Activated naive CD8-positive, alpha-beta T cell treated with anti-CD3 and anti-CD28 coated beads for 36 hours (primary cell): ENCODE measurements at regions not wholly inside any gene's neighbourhood (a gene's known extent, or its start where the extent isn't known, plus 50 kb on each side); places are given as distances from the start of the nearest gene placed in this dataset.
"Not testable (repeated sequence)": the region's sequence is repeated elsewhere in the genome, so short reads cannot be mapped to it uniquely, and the experiment has no call there.

Source experiments
- DNase-seq: peaks from one replicate; pipeline ENCODE4 v3.0.0; 2021
- H3K27ac Mint-ChIP-seq: one replicate; pipeline ENCODE4 v1.8.0; 2022; ENCODE audit warnings: mild to moderate bottlenecking, moderate library complexity, mixed read lengths
- H3K27me3 Mint-ChIP-seq: one replicate; pipeline ENCODE4 v1.8.0; 2022; ENCODE audit warnings: mild to moderate bottlenecking, mixed read lengths
- H3K36me3 Mint-ChIP-seq: one replicate; pipeline ENCODE4 v1.8.0; 2021; ENCODE audit warnings: mild to moderate bottlenecking, mixed read lengths
- H3K4me1 Mint-ChIP-seq: one replicate; pipeline ENCODE4 v1.8.0; 2021; ENCODE audit warnings: mixed read lengths
- H3K4me3 Mint-ChIP-seq: one replicate; pipeline ENCODE4 v1.8.0; 2022; ENCODE audit warnings: mild to moderate bottlenecking, moderate library complexity, mixed read lengths
- H3K9me3 Mint-ChIP-seq: one replicate; pipeline ENCODE4 v1.8.0; 2022; ENCODE audit warnings: mixed read lengths

DNA sequence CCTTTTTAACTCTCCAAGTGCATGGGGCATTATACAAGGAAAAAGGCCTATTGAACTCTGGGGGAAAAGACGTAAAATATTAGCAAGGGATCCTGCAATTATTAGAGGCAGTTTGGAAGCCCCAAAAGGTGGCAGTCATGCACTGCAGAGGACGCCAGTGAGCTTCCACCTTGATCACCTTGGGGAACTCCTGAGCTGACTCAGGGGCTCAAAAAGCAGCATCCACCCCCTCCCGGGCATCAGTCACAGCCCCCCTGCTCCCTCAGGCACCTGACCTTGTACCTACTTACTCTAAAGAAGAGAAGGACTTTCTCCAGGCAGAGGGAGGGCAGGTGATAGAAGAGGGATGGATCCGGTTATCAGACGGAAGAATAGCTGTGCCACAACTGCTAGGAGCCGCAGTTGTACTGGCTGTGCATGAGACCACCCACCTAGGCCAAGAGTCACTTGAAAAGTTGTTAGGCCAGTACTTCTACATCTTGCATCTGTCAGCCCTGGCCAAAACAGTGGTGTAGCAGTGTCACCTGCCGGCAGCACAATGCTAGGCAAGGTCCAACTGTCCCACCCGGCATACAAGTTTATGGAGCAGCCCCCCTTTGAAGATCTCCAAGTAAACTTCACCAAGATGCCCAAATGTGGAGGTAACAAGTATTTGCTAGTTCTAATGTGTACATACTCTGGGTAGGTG lies 601.6 kb downstream of the UQCRFS1 start:
- not testable (repeated sequence) for H3K4me1 Mint-ChIP-seq, H3K27ac Mint-ChIP-seq, H3K27me3 Mint-ChIP-seq, H3K4me3 Mint-ChIP-seq, DNase-seq, H3K36me3 Mint-ChIP-seq
- peaks cover 23% of the 10 kb centered on the region for H3K9me3 Mint-ChIP-seq

DNA sequence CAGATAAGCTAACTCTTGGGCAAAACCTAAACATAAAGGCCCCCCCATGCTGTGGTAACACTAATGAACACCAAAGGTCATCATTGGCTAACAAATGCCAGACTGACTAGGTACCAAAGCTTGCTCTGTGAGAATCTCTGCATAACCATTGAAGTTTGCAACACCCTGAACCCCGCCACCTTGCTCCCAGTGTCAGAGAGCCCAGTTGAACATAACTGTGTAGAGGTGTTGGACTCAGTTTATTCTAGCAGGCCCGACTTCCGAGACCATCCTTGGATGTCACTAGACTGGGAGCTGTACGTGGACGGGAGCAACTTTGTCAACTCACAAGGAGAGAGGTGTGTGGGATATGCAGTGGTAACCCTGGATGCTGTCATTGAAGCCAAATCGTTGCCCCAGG lies 602.2 kb downstream of the UQCRFS1 start:
- Mint-ChIP-seq H3K9me3 (peaks cover 26% of the 10 kb centered on the region), H3K36me3 (no peaks in the 10 kb centered on the region), H3K4me1 (no peaks in the 10 kb centered on the region), H3K27me3 (no peaks in the 10 kb centered on the region), H3K4me3 (no peak overlapping the region), H3K27ac (no peak overlapping the region)
- no peak for DNase-seq

DNA sequence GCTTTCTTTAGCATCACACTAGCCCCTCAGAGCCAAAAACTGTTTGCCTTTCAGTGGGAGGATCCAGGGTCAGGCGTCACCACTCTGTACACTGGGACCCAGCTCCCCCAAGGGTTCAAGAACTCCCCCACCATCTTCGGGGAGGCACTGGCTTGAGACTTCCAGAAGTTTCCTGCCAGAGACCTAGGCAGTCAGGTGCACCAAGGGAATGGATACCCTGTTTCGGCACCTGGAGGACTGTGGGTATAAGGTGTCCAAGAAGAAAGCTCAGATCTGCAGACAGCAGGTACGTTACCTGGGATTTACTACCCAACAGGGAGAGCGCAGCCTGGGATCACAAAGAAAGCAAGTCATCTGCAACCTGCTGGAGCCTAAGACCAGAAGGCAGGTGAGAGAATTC lies 603.0 kb downstream of the UQCRFS1 start:
- DNase-seq: no peak
- Mint-ChIP-seq H3K27me3 (no peaks in the 10 kb centered on the region), H3K9me3 (peaks cover 22% of the 10 kb centered on the region), H3K4me3 (no peak overlapping the region), H3K4me1 (no peaks in the 10 kb centered on the region), H3K36me3 (no peaks in the 10 kb centered on the region), H3K27ac (no peak overlapping the region)

DNA sequence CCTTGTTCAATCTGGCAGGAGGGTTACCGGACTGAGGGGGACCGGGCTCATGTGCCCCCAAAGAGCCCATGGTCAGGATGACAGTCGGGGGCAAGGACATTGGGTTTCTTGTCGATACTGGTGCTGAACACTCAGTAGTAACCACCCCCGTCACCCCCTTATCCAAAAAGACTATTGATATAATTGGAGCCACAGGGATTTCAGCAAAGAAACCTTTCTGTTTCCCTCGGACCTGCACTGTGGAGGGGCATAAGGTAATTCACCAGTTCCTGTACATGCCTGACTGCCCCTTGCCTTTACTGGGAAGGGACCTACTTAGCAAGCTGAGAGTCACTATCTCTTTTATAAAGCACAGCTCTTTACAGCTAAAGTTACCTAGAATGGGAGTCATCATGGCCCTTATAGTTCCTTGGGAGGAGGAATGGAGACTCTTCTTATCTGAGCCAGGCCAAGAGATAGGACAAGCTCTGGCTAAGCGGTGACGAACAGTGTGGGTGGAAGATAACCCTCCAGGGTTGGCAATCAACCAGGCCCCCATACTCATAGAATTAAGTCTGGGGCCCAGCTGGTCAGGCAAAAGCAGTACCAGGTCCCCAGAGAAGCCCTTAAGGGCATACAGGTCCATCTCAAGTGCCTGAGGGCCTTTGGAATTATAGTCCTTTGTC lies 603.7 kb downstream of the UQCRFS1 start:
- no peaks in the 10 kb centered on the region for H3K27me3 Mint-ChIP-seq
- DNase-seq: no peak
- H3K4me1 Mint-ChIP-seq: no peaks in the 10 kb centered on the region
- peaks cover 15% of the 10 kb centered on the region for H3K9me3 Mint-ChIP-seq
- no peaks in the 10 kb centered on the region for H3K36me3 Mint-ChIP-seq
- no peak overlapping the region for H3K27ac Mint-ChIP-seq
- H3K4me3 Mint-ChIP-seq: no peak overlapping the region

DNA sequence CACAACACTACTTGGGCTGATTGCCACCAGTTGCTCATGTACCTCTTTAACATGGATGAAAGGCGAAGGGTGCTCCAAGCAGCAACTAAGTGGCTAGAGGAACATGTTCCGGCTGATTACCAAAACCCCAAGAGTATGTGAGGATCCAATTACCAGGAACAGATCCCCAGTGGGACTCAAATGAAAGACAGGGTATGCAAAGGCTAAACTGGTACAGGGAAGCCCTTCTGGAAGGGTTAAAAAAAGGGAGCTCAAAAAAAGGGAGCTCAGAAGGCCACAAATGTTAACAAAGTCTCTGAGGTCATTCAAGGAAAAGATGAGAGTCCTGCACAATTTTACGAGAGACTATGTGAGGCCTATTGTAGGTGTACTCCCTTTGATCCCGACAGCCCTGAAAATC lies 604.7 kb downstream of the UQCRFS1 start:
- no peaks in the 10 kb centered on the region for H3K4me1 Mint-ChIP-seq
- no peaks in the 10 kb centered on the region for H3K36me3 Mint-ChIP-seq
- DNase-seq: no peak
- no peak overlapping the region for H3K4me3 Mint-ChIP-seq
- peaks cover 15% of the 10 kb centered on the region for H3K9me3 Mint-ChIP-seq
- no peak overlapping the region for H3K27ac Mint-ChIP-seq
- H3K27me3 Mint-ChIP-seq: no peaks in the 10 kb centered on the region

DNA sequence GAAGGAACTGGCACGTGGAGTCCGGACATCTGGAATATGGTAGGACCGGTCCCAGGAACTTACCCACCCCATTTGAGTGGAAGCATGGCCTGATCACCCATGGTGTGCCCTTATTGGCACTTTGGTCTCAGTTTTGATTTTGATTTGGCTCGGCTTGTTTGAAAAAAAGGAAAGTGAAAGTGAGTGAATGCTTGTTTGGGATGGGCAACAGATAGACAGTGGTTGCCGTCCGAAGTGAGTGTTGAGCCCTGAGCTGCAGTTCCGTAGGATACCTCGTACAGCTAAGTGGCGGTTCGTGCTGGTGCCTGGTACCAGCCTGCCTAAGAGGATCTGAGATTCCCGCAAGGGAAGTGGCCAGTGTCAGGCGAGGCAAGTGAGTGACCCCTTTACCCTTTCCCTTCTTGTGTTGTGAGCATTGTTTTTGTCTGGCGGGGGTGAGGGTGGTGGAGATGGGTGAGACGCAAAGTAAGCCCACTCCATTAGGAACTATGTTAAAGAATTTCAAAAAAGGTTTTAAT lies 605.8 kb downstream of the UQCRFS1 start:
- H3K4me1 Mint-ChIP-seq: no peaks in the 10 kb centered on the region
- no peaks in the 10 kb centered on the region for H3K27me3 Mint-ChIP-seq
- H3K9me3 Mint-ChIP-seq: peaks cover 15% of the 10 kb centered on the region

DNA sequence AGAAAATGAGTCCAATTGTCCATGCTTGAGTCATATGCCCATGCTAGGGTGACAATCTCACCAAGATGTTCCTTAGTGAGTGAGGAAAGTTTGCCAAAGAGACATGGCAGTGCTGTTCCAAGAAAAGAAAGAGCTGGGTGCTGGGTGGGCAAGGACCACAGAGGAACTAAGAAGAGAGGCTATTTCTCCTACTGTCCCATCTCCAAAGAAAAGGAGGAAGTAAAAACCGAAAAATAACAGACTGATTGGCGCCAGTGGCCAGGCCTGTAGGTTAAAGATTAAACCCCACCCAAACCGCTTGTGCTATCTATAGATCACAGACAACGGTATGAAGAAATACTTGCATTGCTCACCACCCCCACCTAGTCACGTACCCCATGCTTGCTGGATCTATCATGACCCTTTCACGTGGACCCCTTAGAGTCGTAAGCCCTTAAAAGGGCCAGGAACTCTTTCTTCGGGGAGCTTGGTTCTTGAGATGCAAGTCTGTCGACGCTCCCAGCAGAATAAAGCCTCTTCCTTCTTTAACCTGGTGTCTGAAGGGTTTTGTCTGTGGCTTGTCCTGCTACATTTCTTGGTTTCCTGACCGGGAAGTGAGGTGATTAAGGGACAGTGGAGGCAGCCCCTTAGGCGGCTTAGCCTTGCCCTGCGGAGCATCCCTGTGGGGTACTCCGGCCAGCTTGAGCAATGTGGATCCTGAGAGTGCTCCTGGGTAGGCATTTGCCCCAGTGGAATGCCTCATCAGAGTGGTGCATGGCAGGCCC lies 606.5 kb downstream of the UQCRFS1 start:
- Mint-ChIP-seq H3K27ac (no peak overlapping the region), H3K4me1 (no peaks in the 10 kb centered on the region), H3K36me3 (no peaks in the 10 kb centered on the region), H3K4me3 (no peak overlapping the region), H3K27me3 (no peaks in the 10 kb centered on the region), H3K9me3 (peaks cover 15% of the 10 kb centered on the region)
- no peak for DNase-seq

More for the DNA sequence above, 605.8 kb downstream of the UQCRFS1 start:
- Mint-ChIP-seq H3K27ac (no peak overlapping the region), H3K36me3 (no peaks in the 10 kb centered on the region), H3K4me3 (no peak overlapping the region)
- DNase-seq: no peak

DNA sequence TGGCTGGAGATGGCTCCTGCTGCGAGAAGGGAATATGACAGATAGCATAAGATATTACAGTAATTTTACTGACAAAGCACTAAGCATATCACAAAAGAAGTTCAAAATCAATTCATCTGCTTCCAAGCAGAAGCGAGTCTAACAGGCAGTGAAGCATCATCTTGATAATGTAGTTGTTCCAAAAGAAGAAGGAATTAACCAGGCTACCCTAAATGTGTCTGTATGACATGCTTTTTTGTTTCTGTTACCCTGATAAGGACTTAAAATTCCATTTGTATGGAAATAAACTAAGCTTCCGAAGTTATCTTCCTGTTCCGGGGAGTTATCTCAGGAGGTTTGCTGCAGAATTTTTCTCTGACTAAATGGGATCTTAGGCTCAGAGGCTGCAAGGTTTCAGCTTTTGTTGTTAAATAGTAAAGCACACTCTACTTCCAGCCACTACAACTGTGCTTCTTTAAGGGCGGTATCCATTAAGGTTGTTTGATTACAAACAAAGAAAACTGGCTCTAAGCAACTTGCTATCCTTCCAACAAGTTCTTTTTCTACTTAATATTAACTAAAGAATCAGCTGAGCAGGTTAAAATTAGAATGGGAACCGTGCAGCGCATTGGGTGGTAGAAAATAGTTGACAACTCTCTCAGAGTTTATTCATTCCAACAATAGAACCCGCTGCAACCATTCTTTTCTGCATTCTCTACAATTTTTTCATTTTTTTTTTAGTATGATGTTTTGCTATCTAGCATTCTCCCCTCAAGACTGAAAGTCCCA lies 607.3 kb downstream of the UQCRFS1 start:
- DNase-seq: no peak
- Mint-ChIP-seq H3K4me3 (no peak overlapping the region), H3K27ac (no peak overlapping the region), H3K9me3 (peaks cover 15% of the 10 kb centered on the region), H3K4me1 (no peaks in the 10 kb centered on the region), H3K36me3 (no peaks in the 10 kb centered on the region), H3K27me3 (no peaks in the 10 kb centered on the region)

DNA sequence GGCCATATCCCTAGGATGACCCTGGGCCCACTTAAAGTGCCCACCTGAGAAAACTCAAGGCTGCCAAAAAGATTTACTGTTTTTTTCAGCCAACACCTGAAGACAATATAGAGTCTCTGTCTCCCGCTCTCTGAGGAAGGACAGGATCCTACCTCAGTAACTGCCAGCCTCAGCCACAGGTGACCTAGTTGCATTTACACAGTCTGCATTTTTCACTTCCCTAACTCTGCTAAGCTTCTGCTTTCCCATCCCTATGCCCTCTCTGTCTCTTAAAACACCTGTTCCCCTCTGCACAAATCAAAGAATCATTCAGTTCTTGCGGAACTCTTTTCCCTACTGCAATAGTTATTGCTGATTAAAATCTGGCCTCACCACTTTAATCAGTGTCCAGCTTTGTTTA lies 609.5 kb downstream of the UQCRFS1 start:
- peaks cover 15% of the 10 kb centered on the region for H3K9me3 Mint-ChIP-seq
- no peak overlapping the region for H3K4me3 Mint-ChIP-seq
- DNase-seq: no peak
- H3K36me3 Mint-ChIP-seq: no peaks in the 10 kb centered on the region
- no peaks in the 10 kb centered on the region for H3K4me1 Mint-ChIP-seq
- no peaks in the 10 kb centered on the region for H3K27me3 Mint-ChIP-seq
- no peak overlapping the region for H3K27ac Mint-ChIP-seq

DNA sequence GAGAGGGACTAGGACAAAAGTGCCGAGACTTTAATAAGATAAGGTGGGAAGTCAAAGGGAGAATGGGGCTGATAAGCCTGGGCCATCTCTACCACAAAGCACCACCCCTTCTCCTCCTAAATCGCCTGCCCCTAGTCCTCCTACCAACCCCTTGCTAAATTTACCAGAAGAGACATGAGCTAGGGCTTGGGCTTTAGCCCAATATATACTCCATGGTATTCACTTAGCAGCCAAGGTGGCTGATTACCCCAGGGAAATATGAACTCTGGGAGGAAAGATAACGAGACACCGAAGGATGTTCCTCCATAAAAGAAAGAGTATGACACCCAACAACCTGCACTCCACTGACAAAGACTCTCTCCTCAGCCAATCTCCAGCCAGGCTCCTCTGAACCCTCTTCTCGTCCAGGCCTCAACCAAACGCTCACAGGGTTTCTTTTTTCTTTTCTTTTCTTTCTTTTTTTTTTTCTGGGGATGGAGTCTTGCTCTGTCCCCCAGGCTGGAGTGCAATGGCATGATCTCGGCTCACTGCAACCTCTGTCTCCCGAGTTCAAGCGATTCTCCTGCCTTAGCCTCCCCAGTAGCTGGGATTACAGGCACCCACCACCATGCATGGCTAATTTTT lies 610.2 kb downstream of the UQCRFS1 start:
- Mint-ChIP-seq H3K36me3 (no peaks in the 10 kb centered on the region), H3K27me3 (no peaks in the 10 kb centered on the region)

DNA sequence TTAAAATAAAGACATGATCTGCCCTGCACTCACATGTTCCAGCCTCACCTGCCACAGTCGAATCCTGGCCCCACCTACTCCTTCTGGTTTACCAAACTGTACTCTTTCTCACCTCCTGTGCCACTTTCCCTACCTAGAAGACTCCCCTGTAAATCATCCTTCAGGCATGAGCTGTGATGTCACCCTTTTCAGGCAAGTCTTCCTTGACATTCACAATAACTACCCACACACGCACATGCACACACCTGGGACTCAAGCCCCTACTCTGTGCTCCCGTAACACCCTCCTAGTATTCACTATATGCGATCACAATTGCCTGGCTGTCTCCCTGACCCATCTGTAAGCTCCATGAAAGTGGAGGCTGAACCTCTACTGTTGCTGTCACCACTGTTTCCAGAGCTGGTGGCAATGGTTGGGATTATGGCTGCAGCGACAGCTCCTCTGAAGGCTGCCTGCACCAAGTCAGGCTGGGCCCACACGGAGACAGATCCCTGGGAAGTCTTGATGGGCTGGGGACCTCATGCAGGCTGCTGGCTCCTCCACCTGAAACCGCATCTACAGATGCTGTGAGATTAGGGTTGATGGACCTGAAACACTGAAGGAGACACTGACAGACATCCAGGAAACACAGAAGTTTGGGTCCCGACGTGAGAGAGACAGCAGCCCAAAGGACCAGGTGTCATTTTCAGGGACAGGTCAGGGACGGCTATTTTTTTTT lies 611.1 kb downstream of the UQCRFS1 start:
- Mint-ChIP-seq H3K36me3 (no peaks in the 10 kb centered on the region), H3K27me3 (no peaks in the 10 kb centered on the region), H3K4me3 (no peak overlapping the region), H3K4me1 (no peaks in the 10 kb centered on the region), H3K27ac (no peak overlapping the region), H3K9me3 (peaks cover 7% of the 10 kb centered on the region)
- no peak for DNase-seq

More for the DNA sequence above, 610.2 kb downstream of the UQCRFS1 start:
- Mint-ChIP-seq H3K4me3 (no peak overlapping the region), H3K27ac (no peak overlapping the region), H3K4me1 (no peaks in the 10 kb centered on the region), H3K9me3 (peaks cover 14% of the 10 kb centered on the region)
- DNase-seq: no peak

DNA sequence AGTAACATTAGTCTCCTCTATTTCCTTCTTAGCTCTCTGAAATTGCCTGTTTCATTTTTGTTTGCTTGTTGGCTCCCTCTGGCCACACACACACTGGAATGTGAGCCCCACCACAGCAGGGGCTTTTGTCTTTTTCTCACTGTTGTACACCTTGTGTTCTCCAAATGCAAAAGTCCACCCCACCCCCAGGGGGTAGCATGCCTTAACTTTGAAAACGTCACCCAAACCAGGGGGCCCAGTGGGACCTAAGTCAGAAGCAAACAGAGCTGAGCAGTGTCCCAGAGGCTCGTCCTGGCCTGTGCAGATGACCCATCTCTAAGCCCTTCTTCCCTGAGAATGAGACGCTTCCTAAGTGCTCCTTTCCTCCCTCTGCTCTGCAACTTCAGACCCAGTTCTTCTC lies 614.1 kb downstream of the UQCRFS1 start:
- no peaks in the 10 kb centered on the region for H3K4me1 Mint-ChIP-seq
- no peak for DNase-seq
- no peaks in the 10 kb centered on the region for H3K36me3 Mint-ChIP-seq
- no peaks in the 10 kb centered on the region for H3K9me3 Mint-ChIP-seq
- no peaks in the 10 kb centered on the region for H3K27me3 Mint-ChIP-seq
- H3K27ac Mint-ChIP-seq: no peak overlapping the region
- H3K4me3 Mint-ChIP-seq: no peak overlapping the region

DNA sequence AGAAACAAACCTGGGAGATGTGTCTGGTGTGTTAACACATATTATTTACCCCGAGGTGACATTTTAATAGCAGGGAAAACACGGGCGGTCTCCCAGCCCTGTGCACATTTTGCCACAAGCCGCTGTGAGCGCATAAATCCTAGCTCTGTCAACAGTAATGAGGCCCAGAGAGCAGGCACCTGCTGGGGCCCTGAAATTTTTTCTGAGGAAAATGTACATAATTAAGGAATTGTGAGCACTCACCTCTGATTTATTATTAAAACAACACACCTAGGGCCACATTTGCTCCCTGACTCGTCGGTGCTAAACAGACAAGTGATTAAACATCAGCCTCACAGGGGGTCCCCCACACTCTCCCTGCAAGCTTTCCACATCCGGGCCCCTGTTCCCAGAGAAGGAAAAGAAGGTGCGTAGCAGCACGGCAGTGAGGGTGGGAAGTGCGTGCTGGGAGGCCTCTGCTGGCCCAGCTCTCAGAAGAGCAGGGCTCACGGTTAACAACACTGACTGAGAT lies 616.3 kb downstream of the UQCRFS1 start:
- no peaks in the 10 kb centered on the region for H3K36me3 Mint-ChIP-seq
- no peak overlapping the region for H3K27ac Mint-ChIP-seq
- DNase-seq: no peak
- H3K9me3 Mint-ChIP-seq: no peaks in the 10 kb centered on the region
- H3K4me1 Mint-ChIP-seq: no peaks in the 10 kb centered on the region
- H3K27me3 Mint-ChIP-seq: no peaks in the 10 kb centered on the region
- H3K4me3 Mint-ChIP-seq: no peak overlapping the region
